ENCODE measurements at regions not wholly inside any gene's neighbourhood (a gene's known extent, or its start where the extent isn't known, plus 50 kb on each side); places are given as distances from the start of the nearest gene placed in this dataset.
"Not testable (repeated sequence)": the region's sequence is repeated elsewhere in the genome, so short reads cannot be mapped to it uniquely, and the experiment has no call there.

DNA sequence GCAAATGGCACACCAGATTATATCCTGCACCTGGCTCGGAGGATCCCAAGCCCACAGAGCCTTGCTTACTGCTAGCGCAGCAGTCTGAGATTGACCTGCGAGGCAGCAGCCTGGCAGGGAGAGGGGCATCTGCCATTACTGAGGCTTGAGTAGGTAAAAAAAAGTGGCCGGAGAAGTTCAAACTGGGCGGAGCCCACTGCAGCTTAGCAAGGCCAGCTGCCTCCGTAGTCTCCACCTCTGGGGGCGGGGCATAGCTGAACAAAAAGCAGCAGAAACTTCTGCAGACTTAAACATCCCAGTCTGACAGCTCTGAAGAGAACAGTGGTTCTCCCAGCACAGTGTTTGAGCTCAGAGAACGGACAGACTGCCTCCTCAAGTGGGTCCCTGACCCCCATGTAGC lies 85.4 kb upstream of the TMEM170B start:
- DNase-seq (ENCODE audit: low spot score): not testable (repeated sequence)

DNA sequence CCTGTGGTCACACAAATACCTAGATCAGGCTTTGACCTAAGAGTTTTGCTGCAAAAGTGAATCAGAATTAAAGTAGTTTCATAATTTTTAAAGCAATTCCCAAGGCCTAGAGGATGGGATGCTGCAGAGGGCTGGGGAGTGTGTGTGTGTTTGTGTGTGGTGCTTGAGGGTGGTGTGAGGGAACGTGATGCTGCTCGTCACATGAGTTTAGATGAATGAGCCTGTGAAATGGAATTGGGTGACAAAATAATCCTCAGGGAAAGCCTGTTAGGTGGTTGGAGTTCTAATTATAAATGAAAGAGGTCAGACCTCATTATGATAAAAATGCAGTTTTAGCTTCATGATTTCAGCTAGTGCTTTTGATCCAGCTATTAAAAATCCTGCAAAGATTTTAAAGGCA lies 87.5 kb upstream of the TMEM170B start:
- no peak for DNase-seq (ENCODE audit: low spot score)

DNA sequence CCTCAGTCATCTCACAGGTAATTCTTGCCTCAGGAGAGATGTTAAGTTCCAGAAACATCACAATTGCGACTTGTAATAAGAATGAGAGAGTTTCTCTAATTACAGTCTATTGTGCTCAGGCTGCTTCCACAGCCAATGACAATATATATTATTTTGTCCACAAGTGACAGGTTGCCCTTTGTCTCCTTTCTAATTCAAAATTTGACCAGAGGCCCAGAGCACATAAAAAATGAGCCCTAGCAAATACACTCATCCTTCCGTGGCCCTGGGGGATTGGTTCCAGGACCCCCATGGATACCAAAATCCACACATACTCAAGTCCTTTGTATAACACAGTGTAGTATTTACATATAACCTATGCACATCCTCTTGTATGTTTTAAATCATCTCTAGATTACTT lies 88.1 kb upstream of the TMEM170B start:
- DNase-seq (ENCODE audit: low spot score): no peak

DNA sequence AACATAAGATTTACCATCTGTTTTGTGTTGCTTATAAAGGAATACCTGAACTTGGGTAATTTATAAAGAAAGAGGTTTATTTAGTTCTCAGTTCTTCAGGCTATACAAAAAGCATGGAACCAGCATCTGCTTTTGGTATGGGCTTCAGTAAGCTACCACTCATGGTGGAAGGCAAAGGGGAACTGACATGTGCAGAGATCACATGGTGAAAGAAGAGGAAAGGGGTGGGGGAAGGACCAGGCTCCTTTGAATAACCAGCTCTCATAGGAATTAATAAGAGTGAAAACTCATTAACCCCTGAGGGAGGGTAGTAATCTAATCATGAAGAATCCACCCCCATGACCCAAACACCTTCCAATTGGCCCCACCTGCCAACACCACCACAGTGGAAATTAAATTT lies 89.5 kb upstream of the TMEM170B start:
- no peak for DNase-seq (ENCODE audit: low spot score)

DNA sequence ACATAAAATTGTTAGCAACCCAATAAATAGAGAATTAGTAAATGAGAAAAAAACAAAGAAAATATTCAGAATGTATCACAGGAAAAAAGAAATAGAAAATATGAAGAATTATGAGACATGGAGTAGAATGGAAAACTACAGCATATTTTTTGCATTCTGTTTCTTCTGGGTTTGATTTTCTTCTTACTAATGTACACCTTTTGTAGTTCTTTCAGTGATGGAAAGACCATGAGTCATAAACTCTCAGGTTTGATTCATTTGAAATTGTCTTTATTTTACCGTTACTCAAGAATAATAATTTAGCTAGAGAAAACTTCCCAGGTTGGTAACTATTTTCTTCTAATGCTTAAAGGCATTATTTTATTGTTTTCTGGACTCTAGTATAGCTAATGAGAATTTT lies 90.3 kb upstream of the TMEM170B start:
- no peak for DNase-seq (ENCODE audit: low spot score)

DNA sequence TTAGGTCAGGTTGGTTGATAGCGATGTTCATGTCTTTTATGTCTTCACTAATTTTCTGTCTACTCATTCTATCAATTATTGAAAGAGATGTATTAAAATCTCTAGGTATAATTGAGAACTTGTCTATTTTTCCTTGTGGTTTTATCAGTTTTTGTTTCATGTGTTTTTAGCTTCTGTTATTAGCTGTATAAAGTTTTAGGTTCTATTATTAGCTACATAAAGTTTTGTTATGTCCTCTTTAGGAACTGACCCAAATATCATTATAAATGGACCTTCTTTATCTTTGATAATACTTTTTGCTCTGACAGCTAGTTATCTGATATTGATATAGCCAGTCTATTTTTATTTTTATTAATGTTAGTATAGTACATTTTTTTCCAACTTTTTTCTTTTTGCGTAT lies 92.4 kb upstream of the TMEM170B start:
- no peak for DNase-seq (ENCODE audit: low spot score)

DNA sequence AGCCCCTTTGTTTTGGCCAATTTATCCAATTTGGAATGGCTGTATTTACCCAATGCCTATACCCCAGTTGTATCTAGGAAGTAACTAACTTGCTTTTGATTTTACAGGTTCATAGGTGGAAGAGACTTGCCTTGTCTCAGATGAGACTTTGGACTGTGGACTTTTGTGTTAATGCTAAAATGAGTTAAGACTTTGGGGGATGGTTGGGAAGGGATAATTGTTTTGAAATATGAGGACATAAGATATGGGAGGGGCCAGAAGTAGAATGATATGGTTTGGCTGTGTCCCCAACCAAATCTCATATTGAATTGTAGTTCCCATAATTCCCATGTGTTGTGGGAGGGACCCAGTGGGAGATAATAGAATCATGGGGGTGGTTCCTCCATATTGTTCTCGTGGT lies 94.4 kb upstream of the TMEM170B start:
- not testable (repeated sequence) for DNase-seq (ENCODE audit: low spot score)

DNA sequence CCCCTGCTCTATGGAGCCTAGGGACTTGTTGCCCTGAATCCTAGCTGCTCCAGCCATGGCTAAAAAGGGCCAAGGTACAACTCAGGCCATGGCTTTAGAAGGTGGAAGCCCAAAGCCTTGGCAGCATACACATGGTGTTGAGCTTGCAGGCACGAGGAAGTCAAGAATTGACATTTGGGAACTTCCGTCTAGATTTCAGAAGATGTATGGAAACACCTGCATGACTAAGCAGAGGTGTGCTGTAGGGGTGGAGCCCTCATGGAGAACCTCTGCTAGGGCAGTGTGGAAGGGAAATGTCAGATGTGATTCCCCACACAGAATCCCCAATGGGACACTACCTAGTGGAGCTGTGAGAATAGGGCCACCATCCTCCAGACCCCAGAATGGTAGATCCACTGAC lies 95.1 kb upstream of the TMEM170B start:
- DNase-seq (ENCODE audit: low spot score): no peak

DNA sequence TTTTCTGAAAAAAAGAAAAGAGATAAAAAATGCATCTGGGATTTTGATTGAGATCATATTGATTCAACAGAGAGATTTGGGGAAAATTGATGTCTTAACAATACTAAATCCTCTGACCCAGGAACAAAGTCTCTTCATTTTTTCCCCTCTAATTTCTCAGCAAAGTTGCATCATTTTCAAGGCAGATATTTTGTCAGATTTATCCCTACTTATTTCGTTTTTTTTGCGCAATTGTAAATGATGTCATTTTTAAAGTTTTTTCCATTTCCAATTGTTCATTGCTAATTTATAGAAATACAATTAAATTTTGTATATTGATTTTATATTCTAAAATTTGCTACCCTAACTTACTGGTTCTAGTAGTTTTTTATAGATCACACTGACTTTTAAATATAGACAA lies 97.7 kb upstream of the TMEM170B start:
- DNase-seq (ENCODE audit: low spot score): no peak

DNA sequence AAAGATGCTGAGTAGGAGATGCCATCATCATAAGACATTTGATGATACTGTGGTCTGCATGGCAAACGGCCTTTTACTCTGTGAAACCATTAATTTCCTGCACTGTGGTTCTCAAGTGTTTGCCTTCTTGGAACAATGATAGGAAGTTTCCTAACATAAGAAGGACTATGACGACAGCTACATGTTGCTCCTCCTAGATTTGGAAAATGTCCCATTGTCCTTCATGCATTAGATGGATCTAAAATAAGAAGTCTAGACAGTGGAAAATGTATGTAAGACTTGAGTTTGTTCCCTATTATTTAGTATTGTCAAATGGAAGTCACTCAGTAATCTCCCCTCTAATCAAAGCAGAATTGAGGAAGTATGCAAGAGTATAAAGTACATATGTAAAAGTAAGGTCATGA lies 98.5 kb upstream of the TMEM170B start:
- no peak for DNase-seq (ENCODE audit: low spot score)

DNA sequence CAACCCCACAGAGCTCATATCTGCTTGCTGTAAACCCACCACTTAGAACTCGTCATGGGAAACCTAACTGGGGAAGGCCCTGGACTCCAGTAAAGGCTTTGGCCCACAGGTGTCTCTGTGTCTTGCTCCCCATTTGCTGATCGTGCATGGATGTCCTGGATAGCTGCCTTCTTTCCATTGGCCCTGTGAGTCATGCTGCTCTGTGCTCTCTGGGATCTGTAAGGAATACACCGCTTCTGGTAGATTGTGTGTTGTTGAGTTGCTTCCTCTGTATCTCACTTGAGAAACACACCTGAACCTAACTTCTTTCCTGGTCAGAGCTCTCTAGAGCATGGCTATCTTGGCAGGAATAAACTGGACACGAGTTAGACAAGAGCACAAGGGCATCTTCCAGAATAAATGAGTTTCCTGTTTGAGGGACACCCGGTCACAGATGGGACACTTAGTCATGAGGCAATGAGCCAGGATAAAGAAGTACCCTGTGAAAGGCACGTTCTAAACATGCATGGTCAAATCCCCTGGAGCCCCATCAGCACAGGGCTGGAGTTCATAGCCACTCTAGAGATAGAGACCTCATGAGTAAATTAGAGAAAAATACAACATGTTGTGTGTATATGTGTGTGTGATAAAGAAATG lies 99.6 kb upstream of the TMEM170B start:
- no peak for DNase-seq (ENCODE audit: low spot score)

DNA sequence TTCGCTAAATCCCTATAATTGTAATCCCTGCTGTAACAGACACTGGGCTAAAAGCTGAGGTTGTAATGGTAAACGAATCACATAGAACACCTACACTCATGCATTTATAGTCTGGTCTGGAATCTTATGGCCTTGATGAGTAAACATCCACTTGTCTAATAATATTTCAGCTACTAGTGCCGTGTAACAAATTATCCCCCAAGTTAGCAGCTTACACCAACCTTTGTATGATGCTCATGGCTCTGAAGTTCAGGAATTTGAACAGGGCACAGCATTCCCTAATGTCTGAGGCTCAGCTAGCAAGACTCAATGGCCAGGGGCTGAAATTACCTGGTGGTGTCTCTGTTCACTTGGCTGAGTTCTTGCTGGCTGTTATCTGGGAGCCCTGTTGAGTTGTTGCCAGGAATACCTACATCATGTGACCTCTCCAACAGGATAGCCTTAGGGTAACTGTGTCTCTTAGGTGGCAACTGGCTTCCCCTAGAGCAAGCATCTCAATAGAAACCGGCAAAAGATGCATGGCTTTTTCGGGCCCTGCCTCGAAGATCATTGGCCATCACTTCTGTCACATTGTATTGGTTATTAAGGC lies 100.9 kb upstream of the TMEM170B start:
- DNase-seq (ENCODE audit: low spot score): no peak

DNA sequence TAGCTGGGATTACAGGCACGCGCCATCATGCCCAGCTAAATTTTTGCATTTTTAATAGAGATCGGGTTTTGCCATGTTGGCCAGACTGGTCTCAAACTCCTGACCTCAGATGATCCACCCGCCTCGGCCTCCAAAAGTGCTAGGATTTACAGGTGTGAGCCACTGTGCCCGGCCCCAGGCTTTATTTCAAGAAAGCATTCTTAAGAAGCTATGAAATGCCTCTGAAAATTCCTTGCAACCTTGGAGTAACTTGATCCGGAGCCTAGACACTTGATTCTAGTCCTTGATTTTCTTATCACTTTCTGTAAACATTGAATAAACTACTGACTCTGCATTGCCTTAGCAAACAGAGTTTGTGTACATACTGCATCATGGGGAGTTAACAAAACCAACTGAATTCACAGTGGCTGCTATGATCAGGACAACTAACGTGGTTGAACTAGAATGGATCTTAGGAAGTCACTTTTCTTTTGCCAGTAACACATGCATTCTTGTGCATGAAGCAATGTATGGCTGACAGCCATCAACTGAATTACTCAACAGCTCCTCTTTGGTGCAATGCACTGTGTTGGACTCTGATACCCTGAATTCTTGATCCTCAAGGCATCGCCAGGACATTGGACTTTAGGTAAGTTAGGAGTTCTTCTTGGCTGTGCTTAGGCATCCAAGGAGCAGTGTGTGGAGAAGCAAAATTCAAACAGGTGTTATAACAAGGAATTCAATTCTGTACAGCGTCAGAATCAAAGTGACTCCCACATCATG lies 102.8 kb upstream of the TMEM170B start:
- DNase-seq (ENCODE audit: low spot score): peak; percentile 44

DNA sequence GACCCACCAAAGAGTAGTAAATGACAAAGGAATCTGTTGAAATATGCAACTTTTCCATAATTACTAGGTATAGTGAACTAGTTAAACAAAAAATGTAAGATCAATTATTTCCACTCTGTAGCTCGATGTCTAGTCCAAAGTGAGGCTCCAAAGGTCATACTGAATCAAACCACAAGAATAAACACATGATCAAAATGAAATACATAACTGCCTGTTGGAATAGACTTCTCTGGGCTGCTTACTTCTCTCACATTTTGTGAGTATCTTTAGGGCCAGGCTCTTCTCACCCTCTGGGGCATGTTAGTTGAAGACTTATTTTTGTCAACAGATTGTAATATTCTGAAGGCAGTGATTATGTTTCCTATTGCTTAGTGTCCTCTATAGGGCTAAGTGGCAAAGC lies 103.7 kb upstream of the TMEM170B start:
- no peak for DNase-seq (ENCODE audit: low spot score)

DNA sequence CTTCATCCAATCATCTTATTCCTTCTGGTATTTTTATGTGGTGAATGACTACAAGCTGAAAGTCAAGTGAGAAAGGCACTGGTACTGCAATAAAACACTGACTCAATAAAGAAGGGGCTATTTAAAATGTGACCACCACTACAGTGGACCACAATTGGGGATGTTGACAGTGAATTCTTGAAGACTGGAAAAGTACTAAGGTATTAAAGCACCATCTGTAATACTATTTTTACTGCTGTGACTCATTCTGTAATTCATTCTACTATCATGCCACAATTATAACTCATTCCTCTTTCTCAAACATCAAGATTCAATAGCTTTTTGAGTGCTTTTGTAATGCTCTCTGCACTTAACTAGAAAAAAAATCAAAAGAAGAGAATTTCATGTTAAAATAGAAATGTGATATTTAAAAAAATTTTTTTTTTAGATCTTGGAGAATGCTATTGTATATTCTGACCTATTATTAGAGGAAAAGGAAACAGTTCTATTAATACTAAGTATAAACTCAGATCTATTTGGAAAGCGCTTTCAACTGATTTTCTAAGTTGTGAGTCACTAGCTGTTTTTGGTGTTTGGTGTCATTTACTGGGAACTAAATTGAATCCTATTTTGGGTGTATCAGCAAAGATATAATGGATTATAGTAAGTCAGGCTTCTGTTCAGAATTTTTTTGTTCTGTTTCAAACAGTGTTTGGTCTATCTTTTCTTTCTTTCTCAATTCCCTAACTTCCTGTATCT lies 104.7 kb upstream of the TMEM170B start:
- peak; percentile 33 for DNase-seq (ENCODE audit: low spot score)

DNA sequence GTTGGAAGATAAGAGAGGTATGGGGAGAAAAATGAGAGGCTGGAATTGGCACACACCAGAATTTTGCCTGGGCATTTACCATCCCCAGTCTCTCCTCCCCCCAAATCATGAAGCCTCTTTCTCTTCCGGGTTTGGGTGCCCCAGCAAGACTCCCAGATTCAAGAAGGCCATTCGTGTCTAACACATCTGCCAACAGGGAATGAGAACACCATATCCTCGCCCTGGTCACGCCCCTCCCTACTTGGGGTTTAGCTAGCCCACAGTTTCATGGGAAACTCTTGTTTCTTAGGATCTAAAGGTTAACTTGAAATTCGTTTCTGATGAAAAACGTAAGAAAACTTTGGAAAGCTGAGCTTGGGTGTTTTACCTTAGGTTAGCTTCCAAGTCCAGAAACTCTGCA lies 105.5 kb upstream of the TMEM170B start:
- DNase-seq (ENCODE audit: low spot score): no peak

DNA sequence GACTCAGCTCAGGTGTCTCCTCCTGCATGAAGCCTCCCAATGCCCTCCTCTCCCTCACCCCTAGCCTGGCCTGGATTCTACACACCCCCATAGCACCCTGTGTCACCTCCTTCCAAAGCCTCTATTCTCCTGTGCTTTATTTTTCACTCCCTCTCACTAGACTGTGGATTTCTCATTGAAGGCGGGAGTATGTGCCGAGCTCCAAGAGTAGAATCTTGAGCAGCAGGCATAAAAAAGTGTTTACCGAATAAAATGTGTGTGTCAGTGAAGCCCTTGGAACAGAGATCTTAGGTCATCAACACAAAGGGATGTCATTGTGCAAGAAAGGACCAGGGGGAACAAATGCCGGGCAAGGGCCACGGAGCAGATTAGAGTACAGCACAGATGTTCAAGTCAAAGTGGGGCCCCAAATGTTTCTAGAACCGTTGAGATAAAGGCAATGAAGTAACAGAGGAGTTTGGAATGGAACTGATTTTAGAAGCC lies 106.1 kb upstream of the TMEM170B start:
- no peak for DNase-seq (ENCODE audit: low spot score)

DNA sequence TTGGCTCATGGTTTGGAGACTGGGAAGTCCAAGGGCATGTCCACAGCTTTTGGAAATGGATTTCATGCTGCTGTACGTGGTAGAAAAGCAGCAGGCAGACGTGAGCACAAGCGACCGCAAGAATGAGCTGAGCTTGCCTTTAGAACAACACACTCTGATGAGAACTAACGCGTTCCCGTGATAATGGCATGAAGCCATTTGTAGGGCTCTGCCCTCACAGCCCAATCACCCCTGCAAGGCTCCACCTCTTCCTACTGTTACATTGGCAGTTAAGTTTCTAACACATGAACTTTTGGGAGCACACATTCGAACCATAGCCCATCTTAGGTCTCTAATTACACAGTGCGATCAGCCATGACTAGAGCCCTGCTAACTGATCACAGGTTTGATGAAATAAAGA lies 107.5 kb upstream of the TMEM170B start:
- no peak for DNase-seq (ENCODE audit: low spot score)

DNA sequence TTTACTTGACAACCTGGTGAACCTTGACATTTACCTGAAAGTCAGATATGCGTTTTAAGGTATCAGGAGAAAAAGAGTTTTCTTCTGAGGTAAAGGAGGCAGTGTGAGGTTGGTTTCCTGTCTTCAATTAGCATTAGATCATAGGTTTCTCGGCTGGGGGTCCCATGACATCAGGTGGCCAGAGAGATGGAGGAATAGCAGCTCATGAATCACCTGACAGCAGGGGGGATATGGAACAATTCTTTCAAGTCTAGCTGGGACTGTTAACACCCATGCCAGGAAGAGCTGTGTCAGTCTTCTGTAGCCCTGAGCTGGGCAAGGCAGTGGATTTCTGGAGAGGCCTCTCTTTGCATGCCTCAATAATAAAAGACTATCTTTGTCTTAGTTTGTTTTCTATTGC lies 108.0 kb upstream of the TMEM170B start:
- no peak for DNase-seq (ENCODE audit: low spot score)

DNA sequence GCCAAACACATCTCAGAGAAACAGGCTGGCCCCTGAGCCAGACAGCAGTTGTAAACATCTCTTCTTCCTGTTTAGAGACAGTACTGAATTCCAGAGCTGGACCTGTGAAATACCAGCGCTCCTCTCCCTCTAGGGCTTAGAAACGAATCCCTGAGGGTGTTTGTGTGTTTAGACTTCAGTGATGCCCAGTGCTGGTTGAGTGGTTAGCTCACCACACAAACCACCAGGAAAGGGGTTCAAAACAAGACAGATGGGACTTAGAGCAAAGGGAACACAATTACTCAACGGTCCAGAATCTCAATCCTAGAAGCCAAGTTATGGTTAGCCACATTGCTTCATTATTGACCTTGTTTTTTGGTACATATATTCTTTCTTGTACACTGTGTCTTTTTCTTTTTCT lies 108.7 kb upstream of the TMEM170B start:
- no peak for DNase-seq (ENCODE audit: low spot score)

DNA sequence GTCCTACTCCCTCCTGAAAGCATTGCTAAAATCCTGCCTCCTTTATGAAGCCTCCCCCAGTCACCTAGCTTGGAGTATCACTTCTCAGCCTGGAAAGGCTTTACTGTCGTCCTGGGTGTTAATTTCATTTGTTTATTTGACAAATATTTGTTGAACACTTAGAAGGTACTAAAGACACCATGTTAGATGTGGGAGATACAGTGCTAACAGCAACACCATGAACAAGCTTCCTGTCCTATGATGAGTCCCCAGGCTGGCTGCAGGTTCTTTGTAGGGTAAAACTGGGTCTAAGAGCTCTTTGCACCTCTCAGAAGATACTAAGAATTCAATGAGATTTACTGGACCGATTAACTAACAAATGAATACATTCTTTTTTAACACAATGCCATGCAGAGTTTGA lies 109.2 kb upstream of the TMEM170B start:
- DNase-seq (ENCODE audit: low spot score): no peak

DNA sequence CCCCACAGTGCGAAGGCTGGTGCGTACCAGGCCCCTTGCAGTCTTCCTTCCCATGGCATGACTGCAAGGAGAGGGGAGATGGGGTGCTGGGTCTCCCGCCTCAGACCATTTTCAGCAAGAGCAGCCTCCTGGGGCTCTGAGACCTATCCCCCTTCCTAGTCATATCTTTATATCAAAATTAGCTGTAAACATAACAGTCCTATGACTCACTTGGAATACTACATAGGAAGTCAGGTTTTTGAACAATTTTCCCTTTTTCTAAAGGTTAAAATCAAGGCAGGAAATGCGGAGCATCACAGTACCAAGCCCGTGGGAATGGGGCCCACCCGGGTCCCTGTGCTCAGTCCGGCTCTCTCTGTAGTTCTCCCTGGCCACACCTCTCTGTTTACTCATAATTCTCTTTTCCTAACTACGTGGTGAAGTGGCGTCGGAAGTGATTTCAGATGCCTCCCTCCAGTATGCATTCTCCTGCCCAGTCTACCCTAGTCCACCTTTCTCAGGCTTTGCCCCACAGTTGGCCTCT lies 109.8 kb upstream of the TMEM170B start:
- no peak for DNase-seq (ENCODE audit: low spot score)

Data from umbilical cord (tissue), 1 donor.